Aorta (tissue), 5 donors: ENCODE measurements at regions not wholly inside any gene's neighbourhood (a gene's known extent, or its start where the extent isn't known, plus 50 kb on each side); places are given as distances from the start of the nearest gene placed in this dataset.

Experiments used
- ATAC-seq: fragments of 200-7000 bp; cut with Tn5 transposase; one replicate; pipeline ENCODE4 v1.9.1; 2022; ENCODE audit warnings: moderate library complexity; ENCODE audit not compliant: low FRiP score
- DNase-seq, 2 donors: peaks; one replicate each; pipeline ENCODE4 v3.0.0-alpha.2; 2020
- H3K27ac ChIP-seq, 2 donors: one replicate each; pipeline ENCODE4 v1.5.1; 2013; ENCODE audit warnings: low read length in 2 of 2, mild to moderate bottlenecking in 2 of 2, moderate library complexity in 2 of 2, control low read depth in 1 of 2, inconsistent platforms in 1 of 2, low read depth in 1 of 2
- H3K27me3 ChIP-seq, 2 donors: one replicate each; pipeline ENCODE4 v1.6.1; 2013; ENCODE audit warnings: control low read depth in 1 of 2, low read length in 1 of 2, mild to moderate bottlenecking in 1 of 2, moderate library complexity in 1 of 2; ENCODE audit not compliant: insufficient read depth in 2 of 2, control insufficient read depth in 1 of 2
- H3K36me3 ChIP-seq, 2 donors: one replicate each; pipeline ENCODE4 v1.6.1; 2013; ENCODE audit warnings: control low read depth in 1 of 2, low read length in 1 of 2, mild to moderate bottlenecking in 1 of 2; ENCODE audit not compliant: insufficient read depth in 2 of 2, control insufficient read depth in 1 of 2
- H3K4me1 ChIP-seq, 2 donors: one replicate each; pipeline ENCODE4 v1.6.1; 2013; ENCODE audit warnings: low read length in 2 of 2, control low read depth in 1 of 2, mild to moderate bottlenecking in 1 of 2, moderate library complexity in 1 of 2; ENCODE audit not compliant: insufficient read depth in 2 of 2, control insufficient read depth in 1 of 2
- H3K4me3 ChIP-seq, 2 donors: one replicate each; pipeline ENCODE4 v1.5.1; 2013; ENCODE audit warnings: low read length in 2 of 2, control low read depth in 1 of 2, mild to moderate bottlenecking in 1 of 2
- H3K9me3 ChIP-seq: one replicate; pipeline ENCODE4 v1.6.1; 2013; ENCODE audit warnings: mild to moderate bottlenecking, low read length; ENCODE audit not compliant: control insufficient read depth
- WGBS, 2 donors: extraction: QIAGEN DNeasy Blood & Tissue Kit; methylation state at CpG; one replicate each; pipeline ENCODE4 v1.1.7; 2013; 5-methylcytosine and 5-hydroxymethylcytosine counted together
- intact Hi-C, 2 donors: fragments of 100-400 bp; cut with DNase I; formaldehyde crosslinking; loops; one replicate each; pipeline versions ENCODE4 v1.14.2 to v1.15.0; 2022
- donor health status: healthy with polysubstance abuse.
- donor health status: Bipolar disorder and iron deficiency.
- donor health status: DM: no; HTN: no; CAD: no.
- donor health status: DM: no; HTN: no; CAD: no.
- donor health status: DM: yes; HTN: yes; CAD: no.

DNA sequence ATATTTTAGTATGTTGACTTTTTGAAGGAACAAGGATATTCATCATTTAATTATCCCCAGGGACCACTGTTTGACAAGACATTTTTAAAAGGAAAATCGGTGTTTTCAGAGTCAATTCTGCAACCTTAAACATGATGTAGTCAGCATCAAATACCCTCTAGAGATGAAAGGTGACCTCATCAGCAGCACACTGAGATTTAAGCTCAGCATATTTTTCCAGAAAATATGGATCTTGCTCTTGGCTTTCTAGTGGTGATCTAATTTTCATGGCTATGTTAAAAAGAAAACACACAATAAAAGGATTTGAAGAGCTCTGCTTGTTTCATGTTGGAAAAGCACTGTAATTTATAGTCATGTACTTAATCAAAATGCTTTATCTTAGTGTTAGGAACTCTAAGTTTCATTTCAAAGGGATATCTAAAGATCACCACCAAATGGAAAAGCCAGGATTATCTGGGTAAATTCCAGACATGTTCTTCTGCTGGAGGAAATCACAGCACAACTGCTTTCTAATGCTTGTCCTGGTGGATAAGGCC is 487.2 kb downstream of the ENC1 start:
- 36 to 59% methylated on average over 1 of the region's 1 CpG for WGBS, 2 donors
- DNase-seq (no peak), ATAC-seq (no peak)
- Histone ChIP-seq H3K27ac (no peak overlapping the region), H3K4me1 (peaks cover 0 to 1% of the 10 kb centered on the region in 2 donors), H3K27me3 (no peaks in the 10 kb centered on the region), H3K4me3 (no peak overlapping the region), H3K9me3 (no peaks in the 10 kb centered on the region), H3K36me3 (no peaks in the 10 kb centered on the region)
- intact Hi-C loops, result no loop called here

DNA sequence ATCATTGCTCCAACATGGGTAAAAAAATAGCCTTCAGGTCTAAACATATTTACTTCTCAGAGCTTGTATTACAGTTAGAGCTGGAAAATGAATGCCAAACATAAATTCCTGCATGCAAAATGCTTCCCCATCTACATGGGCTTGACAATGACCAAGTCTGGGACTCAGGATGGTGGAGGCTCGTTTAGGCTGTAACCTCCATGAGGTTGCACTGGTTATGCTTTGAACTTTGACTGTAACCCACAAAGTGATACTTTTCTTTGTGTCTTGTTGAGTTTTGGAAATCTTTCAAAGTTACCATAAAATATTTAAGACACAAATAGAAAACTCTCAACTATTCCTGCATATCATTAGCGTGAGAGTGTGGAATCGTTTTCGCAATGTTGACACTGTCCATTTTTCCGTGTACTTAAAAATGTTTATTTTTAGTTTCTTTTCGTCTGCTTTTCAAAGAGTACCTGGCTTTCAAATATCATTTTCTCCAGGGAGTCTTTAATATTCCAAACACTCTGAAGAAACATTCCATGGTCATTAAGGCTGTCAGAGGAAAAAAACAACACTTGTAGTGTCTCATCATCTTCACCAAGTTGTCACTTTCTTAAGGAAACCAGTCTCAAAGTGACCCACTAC is 487.8 kb downstream of the ENC1 start:
- Histone ChIP-seq H3K36me3 (no peaks in the 10 kb centered on the region), H3K27ac (no peak overlapping the region), H3K9me3 (no peaks in the 10 kb centered on the region), H3K4me1 (peaks cover 0 to 1% of the 10 kb centered on the region in 2 donors), H3K4me3 (no peak overlapping the region), H3K27me3 (no peaks in the 10 kb centered on the region)
- DNase-seq (no peak), ATAC-seq (no peak)
- 69 to 72% methylated on average over 6 of the region's 6 CpGs for WGBS, 2 donors
- intact Hi-C loops, result no loop called here

DNA sequence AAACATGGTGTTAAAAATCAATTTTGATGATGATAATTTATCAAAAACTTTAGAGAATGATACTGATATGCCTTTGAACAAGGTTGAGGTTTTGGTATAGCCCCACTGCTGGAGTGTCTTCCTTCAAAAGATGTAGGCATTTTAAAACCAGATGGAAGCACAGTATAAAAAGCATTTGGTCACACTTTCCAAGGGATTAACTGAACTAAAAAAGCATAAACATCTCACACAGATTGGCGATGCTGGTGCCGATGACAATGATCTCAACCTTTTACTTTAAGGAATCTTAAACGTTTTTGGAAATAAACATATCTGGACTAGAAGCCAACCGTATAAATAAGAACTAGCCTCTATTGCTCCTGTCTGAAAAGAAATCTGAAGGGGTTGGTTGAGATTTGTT is 488.4 kb downstream of the ENC1 start:
- ATAC-seq (no peak), DNase-seq (no peak)
- 87 to 92% methylated on average over 4 of the region's 4 CpGs for WGBS, 2 donors
- Histone ChIP-seq H3K9me3 (no peaks in the 10 kb centered on the region), H3K4me1 (peaks cover 0 to 1% of the 10 kb centered on the region in 2 donors), H3K36me3 (no peaks in the 10 kb centered on the region), H3K4me3 (no peak overlapping the region), H3K27ac (no peak overlapping the region), H3K27me3 (no peaks in the 10 kb centered on the region)
- intact Hi-C loops, result no loop called here

DNA sequence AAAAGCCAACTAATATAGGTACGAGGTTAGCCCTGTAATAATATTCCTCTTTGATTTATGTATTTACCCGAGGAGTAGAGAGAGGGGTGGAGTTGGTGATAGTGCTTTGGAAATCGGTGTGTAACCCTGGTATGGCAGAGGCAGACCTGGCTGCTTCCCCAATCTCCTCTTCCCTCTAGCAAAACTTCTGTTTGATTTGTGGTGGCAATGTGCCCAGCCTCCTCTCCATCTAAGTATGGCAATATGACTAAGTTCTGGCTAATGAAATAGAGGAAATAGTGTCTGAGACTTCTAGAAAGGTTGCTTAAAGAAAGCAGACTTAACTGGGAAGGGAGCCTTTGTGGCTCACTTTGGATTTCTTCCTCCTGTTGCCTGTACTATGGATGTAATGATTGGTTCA is 491.1 kb downstream of the ENC1 start:
- intact Hi-C loops, result no loop called here
- 16 to 18% methylated on average over 3 of the region's 3 CpGs for WGBS, 2 donors
- Histone ChIP-seq H3K4me1 (peaks cover 0 to 1% of the 10 kb centered on the region in 2 donors), H3K27me3 (no peaks in the 10 kb centered on the region), H3K27ac (no peak overlapping the region), H3K9me3 (no peaks in the 10 kb centered on the region), H3K4me3 (no peak overlapping the region), H3K36me3 (no peaks in the 10 kb centered on the region)
- DNase-seq (peak in 1 of 2 donors; percentile 86), ATAC-seq (no peak)

DNA sequence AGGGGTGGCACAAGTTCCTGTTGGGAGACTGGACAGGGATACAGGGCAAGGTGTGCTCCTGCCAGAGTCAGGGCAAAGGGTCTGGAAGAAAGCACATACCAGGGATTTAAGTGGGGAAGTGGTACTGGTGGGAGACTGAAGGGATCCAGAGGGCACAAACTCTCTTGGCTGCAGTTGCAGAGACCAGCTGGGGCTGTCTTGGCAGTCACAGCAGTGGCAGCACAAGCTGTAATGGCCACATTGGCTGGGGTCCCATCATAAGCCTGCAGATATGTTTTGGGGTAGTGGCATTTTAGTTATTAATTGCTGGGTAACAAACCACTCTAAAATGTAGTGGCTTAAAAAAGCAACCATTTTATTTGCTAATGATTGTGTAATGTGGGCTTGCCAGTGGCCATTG is 492.2 kb downstream of the ENC1 start:
- no peaks in the 10 kb centered on the region for H3K36me3 ChIP-seq
- no peak for DNase-seq
- peaks cover 0 to 1% of the 10 kb centered on the region in 2 donors for H3K4me1 ChIP-seq
- intact Hi-C loops, result no loop called here
- no peak for ATAC-seq
- H3K27ac ChIP-seq, result no peak overlapping the region
- H3K9me3 ChIP-seq, result no peaks in the 10 kb centered on the region
- H3K27me3 ChIP-seq, result no peaks in the 10 kb centered on the region
- no peak overlapping the region for H3K4me3 ChIP-seq

DNA sequence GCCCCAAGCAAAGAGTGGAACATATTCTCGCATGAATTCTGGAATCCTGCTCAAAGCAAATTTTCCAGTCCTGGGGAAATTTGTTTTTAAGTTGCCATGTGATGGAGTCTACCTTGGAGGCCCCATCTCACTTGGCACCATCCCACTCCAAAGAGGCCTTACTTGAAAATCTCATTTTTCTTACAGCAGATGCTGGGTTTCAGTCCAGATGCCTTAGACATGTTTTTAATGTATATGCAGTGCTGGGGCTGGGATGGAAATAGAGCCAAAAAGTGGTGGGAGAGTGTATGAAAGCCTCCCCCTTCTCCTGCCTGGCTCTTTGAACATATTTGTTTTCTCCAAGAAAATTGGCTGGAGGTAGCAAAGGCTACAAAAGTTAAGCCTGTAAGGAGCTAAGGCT is 493.7 kb downstream of the ENC1 start:
- DNase-seq (no peak), ATAC-seq (no peak)
- Histone ChIP-seq H3K27me3 (no peaks in the 10 kb centered on the region), H3K36me3 (no peaks in the 10 kb centered on the region), H3K4me3 (no peak overlapping the region), H3K4me1 (peaks cover 0 to 1% of the 10 kb centered on the region in 2 donors), H3K27ac (no peak overlapping the region), H3K9me3 (no peaks in the 10 kb centered on the region)
- 92 to 95% methylated on average over 1 of the region's 1 CpG for WGBS, 2 donors
- intact Hi-C loops, result no loop called here

DNA sequence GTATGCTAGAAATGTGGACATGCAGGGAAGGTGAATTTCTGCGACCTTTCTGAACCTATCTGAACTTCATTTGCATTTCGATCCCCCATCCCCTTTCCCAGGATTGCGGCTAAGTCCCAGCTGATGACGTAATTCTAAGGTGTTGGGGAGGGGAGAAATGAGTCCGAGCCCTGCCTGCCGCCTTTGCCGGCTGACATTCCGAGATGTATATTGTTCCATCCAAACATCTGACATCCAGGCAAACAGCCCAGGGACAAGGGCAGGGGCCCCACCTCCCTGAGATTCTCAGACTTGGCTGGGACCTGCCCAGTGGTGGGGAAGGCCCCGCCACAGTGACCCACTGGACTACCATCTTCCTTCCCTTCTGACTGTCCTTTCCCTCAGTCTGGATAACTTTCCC is 494.6 kb downstream of the ENC1 start:
- Histone ChIP-seq H3K36me3 (no peaks in the 10 kb centered on the region), H3K27ac (no peak overlapping the region), H3K4me3 (no peak overlapping the region), H3K27me3 (no peaks in the 10 kb centered on the region), H3K4me1 (peaks cover 0 to 1% of the 10 kb centered on the region in 2 donors), H3K9me3 (no peaks in the 10 kb centered on the region)
- intact Hi-C loops, result no loop called here
- 89 to 94% methylated on average over 9 of the region's 9 CpGs for WGBS, 2 donors
- ATAC-seq, result no peak
- DNase-seq, result no peak

DNA sequence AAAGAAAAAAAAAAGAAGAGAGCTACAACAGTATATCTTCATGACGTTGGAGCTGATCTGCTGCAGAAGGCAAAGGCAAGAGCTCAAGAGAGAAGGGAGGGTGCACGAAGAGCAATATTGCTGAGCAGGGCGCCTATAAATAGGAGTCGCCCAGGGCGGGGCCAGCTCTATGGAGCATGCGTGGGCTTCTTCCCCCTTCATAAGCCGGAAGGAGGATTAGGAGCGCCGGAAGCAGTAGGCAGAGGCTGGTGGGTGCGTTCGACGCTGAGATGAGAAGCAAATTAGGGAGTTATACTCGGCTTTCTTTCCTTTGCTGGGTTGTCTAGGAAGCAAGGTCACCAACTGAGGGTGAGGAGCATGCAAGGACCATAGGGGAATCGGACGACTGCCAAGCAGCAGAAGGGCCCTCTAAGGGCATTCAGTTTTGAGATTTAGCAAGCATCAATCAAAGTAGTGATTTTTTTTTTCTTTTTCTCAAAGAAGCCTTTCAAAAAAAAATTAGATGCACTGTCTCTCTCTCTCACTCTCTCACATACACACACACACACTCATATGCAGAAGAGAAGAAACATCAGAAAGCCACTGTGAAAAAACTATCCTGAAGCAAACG is 496.7 kb downstream of the ENC1 start:
- no peak overlapping the region for H3K4me3 ChIP-seq
- H3K9me3 ChIP-seq, result no peaks in the 10 kb centered on the region
- 85 to 91% methylated on average over 16 of the region's 16 CpGs for WGBS, 2 donors
- no peak for ATAC-seq
- intact Hi-C loops, result no loop called here
- no peaks in the 10 kb centered on the region for H3K36me3 ChIP-seq
- no peaks in the 10 kb centered on the region for H3K4me1 ChIP-seq
- H3K27me3 ChIP-seq, result no peaks in the 10 kb centered on the region
- DNase-seq, result no peak
- no peak overlapping the region for H3K27ac ChIP-seq

DNA sequence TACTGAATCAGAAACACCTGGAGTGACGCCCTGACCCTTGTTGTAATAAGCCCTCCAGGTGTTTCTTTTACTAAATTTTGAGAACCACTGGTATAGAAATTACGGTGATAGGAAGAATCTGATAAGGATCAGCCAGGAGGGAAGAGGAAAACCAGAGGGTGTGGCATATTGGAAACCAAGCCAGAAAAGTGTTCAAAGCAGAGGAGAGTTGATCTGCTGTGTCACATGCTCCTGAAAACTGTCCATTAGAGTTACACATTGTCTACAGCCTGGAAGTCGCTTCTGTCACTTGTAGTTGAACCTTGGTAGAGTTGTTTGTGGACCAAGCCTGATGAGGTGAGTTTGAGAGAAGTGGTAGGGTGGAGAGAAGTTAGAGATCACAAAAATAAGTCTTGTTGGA is 497.4 kb downstream of the ENC1 start:
- Histone ChIP-seq H3K36me3 (no peaks in the 10 kb centered on the region), H3K27ac (no peak overlapping the region), H3K4me1 (no peaks in the 10 kb centered on the region), H3K4me3 (no peak overlapping the region), H3K27me3 (no peaks in the 10 kb centered on the region), H3K9me3 (no peaks in the 10 kb centered on the region)
- intact Hi-C loops, result no loop called here
- ATAC-seq (no peak), DNase-seq (no peak)
- WGBS, 2 donors, result 91 to 94% methylated on average over 3 of the region's 3 CpGs
